ENCODE measurements at regions not wholly inside any gene's neighbourhood (a gene's known extent, or its start where the extent isn't known, plus 50 kb on each side); places are given as distances from the start of the nearest gene placed in this dataset.

DNA sequence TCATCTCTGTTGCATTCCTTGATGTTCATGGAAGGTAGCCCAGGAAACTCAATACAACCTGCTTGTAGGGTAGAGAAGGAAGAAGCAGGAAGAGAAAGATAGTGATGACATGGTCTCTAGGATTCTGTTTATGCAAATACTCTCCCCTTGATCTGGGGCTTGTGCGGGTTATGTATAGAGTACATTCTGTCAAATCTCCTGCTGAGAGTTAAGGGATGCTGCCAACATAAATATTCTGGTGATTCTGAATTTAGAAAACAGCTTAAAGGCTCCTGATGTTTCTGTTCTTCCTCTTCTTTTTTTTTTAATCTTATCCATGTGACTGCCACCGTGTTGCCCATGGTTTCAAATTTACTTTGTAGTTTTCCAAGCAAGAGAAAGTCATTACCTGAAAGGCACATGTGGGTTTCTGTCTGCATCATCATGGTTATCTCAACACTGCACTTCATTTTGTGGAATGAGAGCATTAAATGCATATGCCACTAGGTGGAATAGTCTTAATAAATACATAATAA lies 150.6 kb downstream of the RPS12 start:
- DNase-seq (ENCODE audit: extremely low read depth, insufficient read length), result no peak
- H3K4me3 ChIP-seq (replicated peaks; ENCODE audit: low read depth, low read length), result no peak overlapping the region
- TF ChIP-seq, protein P1, sequence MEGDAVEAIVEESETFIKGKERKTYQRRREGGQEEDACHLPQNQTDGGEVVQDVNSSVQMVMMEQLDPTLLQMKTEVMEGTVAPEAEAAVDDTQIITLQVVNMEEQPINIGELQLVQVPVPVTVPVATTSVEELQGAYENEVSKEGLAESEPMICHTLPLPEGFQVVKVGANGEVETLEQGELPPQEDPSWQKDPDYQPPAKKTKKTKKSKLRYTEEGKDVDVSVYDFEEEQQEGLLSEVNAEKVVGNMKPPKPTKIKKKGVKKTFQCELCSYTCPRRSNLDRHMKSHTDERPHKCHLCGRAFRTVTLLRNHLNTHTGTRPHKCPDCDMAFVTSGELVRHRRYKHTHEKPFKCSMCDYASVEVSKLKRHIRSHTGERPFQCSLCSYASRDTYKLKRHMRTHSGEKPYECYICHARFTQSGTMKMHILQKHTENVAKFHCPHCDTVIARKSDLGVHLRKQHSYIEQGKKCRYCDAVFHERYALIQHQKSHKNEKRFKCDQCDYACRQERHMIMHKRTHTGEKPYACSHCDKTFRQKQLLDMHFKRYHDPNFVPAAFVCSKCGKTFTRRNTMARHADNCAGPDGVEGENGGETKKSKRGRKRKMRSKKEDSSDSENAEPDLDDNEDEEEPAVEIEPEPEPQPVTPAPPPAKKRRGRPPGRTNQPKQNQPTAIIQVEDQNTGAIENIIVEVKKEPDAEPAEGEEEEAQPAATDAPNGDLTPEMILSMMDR (IDR thresholded peaks at IDR 0.05; ENCODE audit: insufficient read depth, low read length, poor library complexity, severe bottlenecking), result no peak
- H3K27me3 ChIP-seq (replicated peaks; ENCODE audit: control insufficient read depth, insufficient read depth, low read length), result no peaks in the 10 kb centered on the region
- no peaks in the 10 kb centered on the region for H3K36me3 ChIP-seq (ENCODE audit: control insufficient read depth, insufficient read depth, low read length)

DNA sequence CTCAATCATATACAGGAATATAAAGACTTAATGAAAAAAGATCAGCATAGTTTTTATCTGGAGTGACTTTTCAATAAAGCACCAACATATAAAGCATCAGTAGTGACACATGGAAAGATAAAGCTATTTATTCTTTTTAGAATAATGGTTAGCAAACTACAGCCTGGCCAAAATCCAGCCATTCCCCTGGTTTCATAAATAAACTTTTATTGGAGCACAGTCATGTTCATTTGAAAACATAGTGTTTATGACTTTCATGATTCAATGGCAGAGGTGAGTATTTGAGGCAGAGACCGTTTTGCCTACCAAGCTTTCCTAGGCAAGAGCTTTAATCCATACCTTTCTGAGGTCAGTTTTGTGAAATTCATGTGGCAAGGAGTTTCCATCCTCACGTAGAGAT lies 153.5 kb downstream of the RPS12 start:
- DNase-seq (ENCODE audit: extremely low read depth, insufficient read length), result no peak
- TF ChIP-seq, protein P1 (IDR thresholded peaks at IDR 0.05; ENCODE audit: insufficient read depth, low read length, poor library complexity, severe bottlenecking), result no peak

DNA sequence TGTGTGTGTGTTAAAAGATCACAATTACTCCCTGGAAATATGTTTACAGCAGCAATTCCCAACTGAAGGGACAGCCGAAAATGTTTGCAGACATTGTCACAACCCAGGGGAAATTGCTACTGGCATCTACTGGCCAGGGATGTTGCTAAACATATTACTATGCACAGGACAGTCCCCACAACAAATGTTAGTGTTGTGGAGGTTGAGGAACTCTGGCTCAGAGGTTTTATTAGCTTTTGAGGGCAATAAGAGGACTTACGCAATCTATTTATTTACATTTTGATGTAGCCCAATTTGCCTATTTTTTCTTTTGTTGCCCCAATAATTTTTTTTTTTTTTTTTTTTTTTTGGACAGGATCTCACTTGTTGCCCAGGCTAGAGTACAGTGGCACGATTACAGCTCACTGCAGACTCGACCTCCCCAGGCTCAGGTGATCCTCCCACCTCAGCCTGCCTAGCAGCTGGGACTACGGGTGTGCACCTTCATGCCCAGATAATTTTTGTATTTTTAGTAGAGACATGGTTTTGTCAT lies 154.1 kb downstream of the RPS12 start:
- Histone ChIP-seq H3K36me3 (ENCODE audit: control insufficient read depth, insufficient read depth, low read length) (no peaks in the 10 kb centered on the region), H3K4me3 (replicated peaks; ENCODE audit: low read depth, low read length) (no peak overlapping the region), H3K27me3 (replicated peaks; ENCODE audit: control insufficient read depth, insufficient read depth, low read length) (no peaks in the 10 kb centered on the region)
- TF ChIP-seq, protein P1 (IDR thresholded peaks at IDR 0.05; ENCODE audit: insufficient read depth, low read length, poor library complexity, severe bottlenecking), result no peak
- DNase-seq (ENCODE audit: extremely low read depth, insufficient read length), result no peak

More for the DNA sequence above, 153.5 kb downstream of the RPS12 start:
- Histone ChIP-seq H3K4me3 (replicated peaks; ENCODE audit: low read depth, low read length) (no peak overlapping the region), H3K36me3 (ENCODE audit: control insufficient read depth, insufficient read depth, low read length) (no peaks in the 10 kb centered on the region), H3K27me3 (replicated peaks; ENCODE audit: control insufficient read depth, insufficient read depth, low read length) (no peaks in the 10 kb centered on the region)

DNA sequence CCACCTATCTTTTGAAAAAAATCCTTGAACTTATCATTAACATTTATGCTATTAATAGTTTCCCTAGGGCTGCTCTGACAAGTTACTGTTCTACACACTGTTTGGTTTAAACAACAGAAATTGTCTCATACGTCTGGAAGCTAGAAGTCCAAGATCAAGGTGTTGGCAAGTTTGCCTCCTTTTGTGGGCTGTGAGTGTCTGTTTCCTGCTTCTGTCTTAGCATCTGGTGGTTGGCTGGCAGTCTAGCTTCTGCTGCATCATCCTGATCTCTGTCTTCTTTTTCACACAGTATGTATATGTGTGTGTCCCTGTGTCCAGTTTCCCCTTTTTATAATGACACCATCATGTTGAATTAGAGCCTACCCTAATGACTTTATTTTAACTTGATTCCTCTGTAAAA lies 154.8 kb downstream of the RPS12 start:
- Histone ChIP-seq H3K27me3 (replicated peaks; ENCODE audit: control insufficient read depth, insufficient read depth, low read length) (no peaks in the 10 kb centered on the region), H3K36me3 (ENCODE audit: control insufficient read depth, insufficient read depth, low read length) (no peaks in the 10 kb centered on the region), H3K4me3 (replicated peaks; ENCODE audit: low read depth, low read length) (no peak overlapping the region)
- DNase-seq (ENCODE audit: extremely low read depth, insufficient read length), result no peak
- TF ChIP-seq, protein P1 (IDR thresholded peaks at IDR 0.05; ENCODE audit: insufficient read depth, low read length, poor library complexity, severe bottlenecking), result no peak

DNA sequence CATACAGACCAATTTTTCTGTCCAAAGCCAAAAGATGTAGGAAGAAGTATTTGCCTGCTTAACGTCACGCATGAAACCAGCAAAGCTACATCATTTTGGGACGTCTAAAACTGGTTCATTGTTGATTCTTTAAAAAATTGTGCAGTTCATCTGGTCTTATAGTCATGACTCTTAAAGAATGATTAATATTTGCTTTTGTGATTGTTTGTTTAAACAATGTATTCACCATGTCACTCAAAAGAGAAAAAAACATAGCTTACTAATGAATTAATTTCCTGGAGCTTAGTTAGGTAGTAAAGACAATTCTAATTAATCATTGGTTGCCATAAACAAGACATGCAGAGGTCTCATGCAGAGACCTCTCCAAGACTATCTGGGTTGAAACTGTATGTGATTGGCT lies 157.3 kb downstream of the RPS12 start:
- TF ChIP-seq, protein P1 (IDR thresholded peaks at IDR 0.05; ENCODE audit: insufficient read depth, low read length, poor library complexity, severe bottlenecking), result no peak
- Histone ChIP-seq H3K36me3 (ENCODE audit: control insufficient read depth, insufficient read depth, low read length) (no peaks in the 10 kb centered on the region), H3K27me3 (replicated peaks; ENCODE audit: control insufficient read depth, insufficient read depth, low read length) (no peaks in the 10 kb centered on the region), H3K4me3 (replicated peaks; ENCODE audit: low read depth, low read length) (no peak overlapping the region)
- DNase-seq (ENCODE audit: extremely low read depth, insufficient read length), result no peak

DNA sequence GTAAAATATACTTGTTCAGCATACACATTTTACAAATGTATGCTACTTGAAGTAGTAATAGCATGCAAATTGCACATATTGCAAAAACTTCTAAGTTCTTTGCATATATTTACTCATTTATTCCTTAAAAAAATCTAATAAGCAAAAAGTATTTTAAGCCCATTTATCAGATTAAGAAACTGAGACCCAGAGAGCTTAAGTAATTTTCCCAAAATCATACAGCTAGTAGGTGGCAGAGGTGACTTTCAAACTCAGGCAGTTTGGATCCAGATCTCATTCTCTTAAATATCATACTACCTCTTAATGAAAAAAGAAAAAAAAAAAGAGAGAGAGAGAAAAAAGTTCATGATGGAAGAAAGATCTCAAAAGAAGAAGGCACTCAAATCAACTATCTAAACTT lies 157.9 kb downstream of the RPS12 start:
- no peak overlapping the region for H3K4me3 ChIP-seq (replicated peaks; ENCODE audit: low read depth, low read length)
- no peak for DNase-seq (ENCODE audit: extremely low read depth, insufficient read length)
- TF ChIP-seq, protein P1 (IDR thresholded peaks at IDR 0.05; ENCODE audit: insufficient read depth, low read length, poor library complexity, severe bottlenecking), result no peak
- no peaks in the 10 kb centered on the region for H3K36me3 ChIP-seq (ENCODE audit: control insufficient read depth, insufficient read depth, low read length)
- no peaks in the 10 kb centered on the region for H3K27me3 ChIP-seq (replicated peaks; ENCODE audit: control insufficient read depth, insufficient read depth, low read length)
